OCI-LY1 (cell line): ENCODE measurements at regions not wholly inside any gene's neighbourhood (a gene's known extent, or its start where the extent isn't known, plus 50 kb on each side); places are given as distances from the start of the nearest gene placed in this dataset.

Experiments
- CTCF ChIP-seq: fragments of 200-600 bp; sonication (generic), shearing (Covaris generic); IDR thresholded peaks from 2 replicates; pipeline ENCODE4 v1.5.1; 2017; ENCODE audit warnings: mild to moderate bottlenecking, antibody characterized with exemption, low read length, moderate library complexity, mixed read lengths
- EZH2 ChIP-seq: fragments of 200-600 bp; sonication (generic), shearing (Covaris generic); IDR thresholded peaks from 2 replicates; pipeline ENCODE4 v1.8.0; 2017; ENCODE audit warnings: borderline replicate concordance, mixed run types, mild to moderate bottlenecking, antibody characterized with exemption, low read length, moderate library complexity, mixed read lengths

GRCh38 chr11:42161886-42162285, 702.4 kb upstream of the LRRC4C start:
- TF ChIP-seq EZH2 = no peak
- no peak for TF ChIP-seq CTCF
